ENCODE measurements at regions not wholly inside any gene's neighbourhood (a gene's known extent, or its start where the extent isn't known, plus 50 kb on each side); places are given as distances from the start of the nearest gene placed in this dataset.
"Not testable (repeated sequence)": the region's sequence is repeated elsewhere in the genome, so short reads cannot be mapped to it uniquely, and the experiment has no call there.

- ATAC-seq = no peak
- TF ChIP-seq ISL1 (CRISPR knock-in tag; IDR thresholded peaks at IDR 0.05) = no peak
- TF ChIP-seq CSDC2 (CRISPR knock-in tag; IDR thresholded peaks at IDR 0.05) = no peak
- TF ChIP-seq ZNF8 (CRISPR knock-in tag; IDR thresholded peaks at IDR 0.05) = no peak
- no peak for TF ChIP-seq ARNTL (CRISPR knock-in tag; IDR thresholded peaks at IDR 0.05; ENCODE audit: borderline replicate concordance, low read depth)
- no peak for TF ChIP-seq BACH2 (CRISPR knock-in tag; IDR thresholded peaks at IDR 0.05; ENCODE audit: borderline replicate concordance)
- TF ChIP-seq RARB (CRISPR knock-in tag; IDR thresholded peaks at IDR 0.05) = no peak
- TF ChIP-seq ZFP3 (CRISPR knock-in tag; IDR thresholded peaks at IDR 0.05) = no peak
- TF ChIP-seq TCF4 (CRISPR knock-in tag; IDR thresholded peaks at IDR 0.05; ENCODE audit: borderline replicate concordance) = no peak
- TF ChIP-seq PPARA (CRISPR knock-in tag; IDR thresholded peaks at IDR 0.05; ENCODE audit: borderline replicate concordance) = no peak
- TF ChIP-seq TSHZ2 (CRISPR knock-in tag; IDR thresholded peaks at IDR 0.05) = no peak
Measured at GRCh38 chr5:1734271-1734907, 65.2 kb downstream of the MRPL36 start.

DNA sequence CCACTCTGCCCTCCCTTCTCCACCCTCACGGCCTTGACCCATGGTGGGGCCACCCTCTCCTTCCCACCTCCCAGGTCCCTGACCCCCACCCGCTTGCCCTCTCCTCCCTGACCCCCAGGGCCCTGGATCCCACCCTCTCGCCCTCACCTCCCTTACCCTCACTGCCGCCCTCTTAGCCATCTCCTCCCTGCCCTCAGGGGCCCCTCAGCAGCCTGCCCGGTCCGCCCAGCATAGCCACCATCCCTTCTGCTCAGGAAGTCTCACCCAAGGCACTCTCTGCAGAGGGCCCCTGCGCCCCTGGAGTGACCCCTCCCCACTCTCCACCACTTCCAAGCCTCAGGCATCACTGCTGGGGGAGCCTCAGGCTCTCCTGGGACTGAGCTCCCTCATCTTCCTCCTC lies 66.3 kb downstream of the MRPL36 start:
- ATAC-seq = no peak
- no peak for TF ChIP-seq ZFP3 (CRISPR knock-in tag; IDR thresholded peaks at IDR 0.05)
- no peak for TF ChIP-seq ZFP30 (CRISPR knock-in tag; IDR thresholded peaks at IDR 0.05)
- TF ChIP-seq CSRNP3 (CRISPR knock-in tag; IDR thresholded peaks at IDR 0.05) = no peak
- no peak for TF ChIP-seq ZC3H10 (CRISPR knock-in tag; IDR thresholded peaks at IDR 0.05)
- no peak for TF ChIP-seq ZNF8 (CRISPR knock-in tag; IDR thresholded peaks at IDR 0.05)

DNA sequence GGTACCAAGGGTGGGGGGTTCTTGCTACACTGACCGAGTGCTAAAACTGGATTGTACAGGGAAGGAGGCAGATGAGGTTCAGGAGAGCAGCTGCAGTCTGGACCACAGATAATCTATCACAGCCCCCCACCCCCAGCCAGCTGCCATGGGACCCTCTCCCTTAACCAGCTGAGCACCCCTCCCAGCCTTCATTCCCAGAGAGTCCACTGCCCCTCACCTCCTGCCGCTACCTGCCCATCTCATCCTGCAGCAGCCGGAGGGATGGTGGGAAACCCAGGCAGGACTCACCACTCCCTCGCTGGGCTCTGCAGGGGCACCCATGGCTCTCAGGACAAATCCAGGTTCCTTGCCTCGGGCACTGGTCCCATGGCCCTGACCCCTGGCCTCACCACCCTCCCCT lies 66.7 kb downstream of the MRPL36 start:
- no peak for TF ChIP-seq BACH2 (CRISPR knock-in tag; IDR thresholded peaks at IDR 0.05; ENCODE audit: borderline replicate concordance)
- no peak for TF ChIP-seq ZC3H10 (CRISPR knock-in tag; IDR thresholded peaks at IDR 0.05)
- no peak for TF ChIP-seq TCF4 (CRISPR knock-in tag; IDR thresholded peaks at IDR 0.05; ENCODE audit: borderline replicate concordance)
- ATAC-seq = no peak

DNA sequence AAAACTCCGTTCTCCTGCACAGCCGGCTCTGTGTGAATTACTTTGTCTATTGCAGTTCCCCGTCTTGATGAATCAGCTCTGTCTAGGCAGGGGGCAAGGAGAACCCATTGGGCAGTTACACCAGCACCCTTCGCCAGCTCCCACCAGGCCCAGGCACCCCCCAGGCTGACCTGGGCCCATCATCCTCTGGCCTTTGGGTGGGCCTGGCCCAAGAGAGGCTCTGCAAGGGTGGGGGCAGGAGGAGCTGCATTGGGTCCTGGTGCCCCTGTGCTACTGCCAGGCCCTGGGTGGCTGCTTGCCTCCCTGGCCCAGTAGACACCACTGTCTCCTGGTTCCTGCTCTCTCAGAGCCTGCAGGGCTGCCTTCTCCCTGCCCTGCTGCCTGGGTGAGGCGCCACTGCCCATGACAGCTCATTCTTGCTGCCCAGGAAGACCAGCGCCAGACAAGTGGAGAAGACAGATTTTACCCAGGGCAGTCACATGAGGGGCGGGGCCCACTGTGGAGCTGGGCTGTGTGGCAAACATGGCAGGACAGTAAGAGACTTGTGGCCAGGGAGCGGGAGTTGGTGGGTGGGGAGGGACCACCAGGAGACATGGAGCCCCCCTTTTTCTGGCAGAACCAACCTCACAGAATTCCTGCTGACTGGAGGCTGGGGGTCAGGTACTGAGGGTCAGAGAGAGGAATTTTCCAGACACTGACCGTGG lies 67.2 kb downstream of the MRPL36 start:
- TF ChIP-seq GLIS3 (CRISPR knock-in tag; IDR thresholded peaks at IDR 0.05) (no peak), RARB (CRISPR knock-in tag; IDR thresholded peaks at IDR 0.05) (no peak), TSHZ2 (CRISPR knock-in tag; IDR thresholded peaks at IDR 0.05) (no peak), ZNF565 (CRISPR knock-in tag; conservative IDR thresholded peaks at IDR 0.05; ENCODE audit: low read depth) (no peak), CSDC2 (CRISPR knock-in tag; IDR thresholded peaks at IDR 0.05) (no peak)
- TF ChIP-seq, protein P1, sequence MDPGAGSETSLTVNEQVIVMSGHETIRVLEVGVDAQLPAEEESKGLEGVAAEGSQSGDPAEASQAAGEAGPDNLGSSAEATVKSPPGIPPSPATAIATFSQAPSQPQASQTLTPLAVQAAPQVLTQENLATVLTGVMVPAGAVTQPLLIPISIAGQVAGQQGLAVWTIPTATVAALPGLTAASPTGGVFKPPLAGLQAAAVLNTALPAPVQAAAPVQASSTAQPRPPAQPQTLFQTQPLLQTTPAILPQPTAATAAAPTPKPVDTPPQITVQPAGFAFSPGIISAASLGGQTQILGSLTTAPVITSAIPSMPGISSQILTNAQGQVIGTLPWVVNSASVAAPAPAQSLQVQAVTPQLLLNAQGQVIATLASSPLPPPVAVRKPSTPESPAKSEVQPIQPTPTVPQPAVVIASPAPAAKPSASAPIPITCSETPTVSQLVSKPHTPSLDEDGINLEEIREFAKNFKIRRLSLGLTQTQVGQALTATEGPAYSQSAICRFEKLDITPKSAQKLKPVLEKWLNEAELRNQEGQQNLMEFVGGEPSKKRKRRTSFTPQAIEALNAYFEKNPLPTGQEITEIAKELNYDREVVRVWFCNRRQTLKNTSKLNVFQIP (CRISPR knock-in tag; IDR thresholded peaks at IDR 0.05; ENCODE audit: borderline replicate concordance, low read depth) = no peak
- ATAC-seq = no peak

- not testable (repeated sequence) for ATAC-seq
Measured at GRCh38 chr5:1731855-1732237, 67.8 kb downstream of the MRPL36 start.
